Breast epithelium (tissue), 3 donors: ENCODE measurements at regions not wholly inside any gene's neighbourhood (a gene's known extent, or its start where the extent isn't known, plus 50 kb on each side); places are given as distances from the start of the nearest gene placed in this dataset.

ENCODE experiments used
- CTCF ChIP-seq, 3 donors: fragments of 450-650 bp; IDR thresholded peaks; one replicate each; pipeline ENCODE4 v1.5.1; 2016 to 2017; ENCODE audit warnings: antibody characterized with exemption in 3 of 3, mild to moderate bottlenecking in 3 of 3, moderate library complexity in 3 of 3
- POLR2A ChIP-seq: fragments of 450-650 bp; IDR thresholded peaks from one replicate; pipeline ENCODE4 v1.6.1; 2016; ENCODE audit warnings: antibody characterized with exemption, mild to moderate bottlenecking, moderate library complexity
- POLR2AphosphoS5 ChIP-seq, 3 donors: sonication (generic); formaldehyde crosslinking; IDR thresholded peaks; one replicate each; pipeline ENCODE4 v1.6.1; 2017; ENCODE audit warnings: antibody characterized with exemption in 3 of 3

- no peak for TF ChIP-seq CTCF (IDR thresholded peaks at IDR 0.05)
- no peak for TF ChIP-seq POLR2A
- no peak for TF ChIP-seq POLR2AphosphoS5 (IDR thresholded peaks at IDR 0.05)
These were observed 161.9 kb upstream of the SPATS2L start for GRCh38 chr2:200144571-200144970.
